ENCODE measurements at regions not wholly inside any gene's neighbourhood (a gene's known extent, or its start where the extent isn't known, plus 50 kb on each side); places are given as distances from the start of the nearest gene placed in this dataset.

GRCh38 chr14:83885837-83886293 lies 1644.1 kb upstream of the FLRT2 start:
- TF ChIP-seq POLR2A (IDR thresholded peaks at IDR 0.05) (no peak), CTCF (IDR thresholded peaks at IDR 0.05) (no peak)
